Chondrocyte (in vitro differentiated cells): ENCODE measurements at regions not wholly inside any gene's neighbourhood (a gene's known extent, or its start where the extent isn't known, plus 50 kb on each side); places are given as distances from the start of the nearest gene placed in this dataset.
"Not testable (repeated sequence)": the region's sequence is repeated elsewhere in the genome, so short reads cannot be mapped to it uniquely, and the experiment has no call there.

Experiments used
- DNase-seq: peaks from one replicate; pipeline ENCODE4 v3.0.0; 2021; ENCODE audit warnings: mixed read lengths, low spot score
- H3K27ac Mint-ChIP-seq: one replicate; pipeline ENCODE4 v1.8.0; 2021; ENCODE audit warnings: mild to moderate bottlenecking, moderate library complexity, mixed read lengths; ENCODE audit not compliant: unreplicated experiment
- H3K27me3 Mint-ChIP-seq: 2 replicates; pipeline ENCODE4 v1.8.0; 2021; ENCODE audit warnings: low read depth, mixed read lengths
- H3K36me3 Mint-ChIP-seq: 2 replicates; pipeline ENCODE4 v1.8.0; 2021; ENCODE audit warnings: low read depth, mixed read lengths
- H3K4me1 Mint-ChIP-seq: 2 replicates; pipeline ENCODE4 v1.8.0; 2021; ENCODE audit warnings: low read depth, mild to moderate bottlenecking, mixed read lengths
- H3K4me3 Mint-ChIP-seq: one replicate; pipeline ENCODE4 v1.8.0; 2021; ENCODE audit warnings: mild to moderate bottlenecking, moderate library complexity, mixed read lengths; ENCODE audit not compliant: unreplicated experiment
- H3K9me3 Mint-ChIP-seq: 2 replicates; pipeline ENCODE4 v1.8.0; 2021; ENCODE audit warnings: low read depth, mixed read lengths
- CTCF ChIP-seq: fragments of 200-600 bp; sonication (generic); IDR thresholded peaks from 2 replicates; pipeline ENCODE4 v1.5.0; 2021; ENCODE audit warnings: antibody characterized with exemption, mild to moderate bottlenecking, moderate library complexity

GRCh38 chr5:18652404-18653215, 1018.4 kb downstream of the TAF11L14 start:
- Mint-ChIP-seq H3K4me1 (no peaks in the 10 kb centered on the region), H3K9me3 (peaks cover 19% of the 10 kb centered on the region), H3K27ac (no peak overlapping the region), H3K27me3 (no peaks in the 10 kb centered on the region), H3K4me3 (no peak overlapping the region), H3K36me3 (no peaks in the 10 kb centered on the region)
- no peak for DNase-seq
- TF ChIP-seq CTCF = no peak

- no peak for TF ChIP-seq CTCF
- Mint-ChIP-seq H3K9me3 (peaks cover 16% of the 10 kb centered on the region), H3K27me3 (no peaks in the 10 kb centered on the region), H3K4me1 (no peaks in the 10 kb centered on the region), H3K36me3 (no peaks in the 10 kb centered on the region), H3K27ac (no peak overlapping the region), H3K4me3 (no peak overlapping the region)
- no peak for DNase-seq
These were observed 1019.0 kb downstream of the TAF11L14 start for GRCh38 chr5:18653216-18653752.

GRCh38 chr5:18660511-18660910, 1026.3 kb downstream of the TAF11L14 start:
- TF ChIP-seq CTCF = no peak

GRCh38 chr5:18662231-18662630, 1028.0 kb downstream of the TAF11L14 start:
- H3K36me3 Mint-ChIP-seq = no peaks in the 10 kb centered on the region
- H3K27me3 Mint-ChIP-seq = no peaks in the 10 kb centered on the region
- no peak overlapping the region for H3K4me3 Mint-ChIP-seq
- DNase-seq = no peak
- TF ChIP-seq CTCF = no peak
- no peaks in the 10 kb centered on the region for H3K9me3 Mint-ChIP-seq
- H3K4me1 Mint-ChIP-seq = no peaks in the 10 kb centered on the region
- H3K27ac Mint-ChIP-seq = no peak overlapping the region

More at GRCh38 chr5:18660511-18660910, 1026.3 kb downstream of the TAF11L14 start:
- DNase-seq = no peak
- no peaks in the 10 kb centered on the region for H3K36me3 Mint-ChIP-seq
- H3K9me3 Mint-ChIP-seq = no peaks in the 10 kb centered on the region
- H3K27me3 Mint-ChIP-seq = no peaks in the 10 kb centered on the region
- H3K4me1 Mint-ChIP-seq = no peaks in the 10 kb centered on the region
- no peak overlapping the region for H3K4me3 Mint-ChIP-seq
- H3K27ac Mint-ChIP-seq = no peak overlapping the region

- not testable (repeated sequence) for DNase-seq, H3K9me3 Mint-ChIP-seq, H3K27ac Mint-ChIP-seq, H3K36me3 Mint-ChIP-seq, H3K4me3 Mint-ChIP-seq, H3K4me1 Mint-ChIP-seq
- H3K27me3 Mint-ChIP-seq = peaks cover 11% of the 10 kb centered on the region
These were observed 1040.0 kb downstream of the TAF11L14 start for GRCh38 chr5:18674212-18674611.

- Mint-ChIP-seq H3K27me3 (peaks cover 11% of the 10 kb centered on the region), H3K27ac (no peak overlapping the region), H3K9me3 (no peaks in the 10 kb centered on the region), H3K4me1 (no peaks in the 10 kb centered on the region), H3K36me3 (no peaks in the 10 kb centered on the region), H3K4me3 (no peak overlapping the region)
- DNase-seq = no peak
- no peak for TF ChIP-seq CTCF
These were observed 1040.8 kb downstream of the TAF11L14 start for GRCh38 chr5:18675041-18675440.
